Activated naive CD8-positive, alpha-beta T cell treated with anti-CD3 and anti-CD28 coated beads, Interleukin-2, amount 10 ng/mL, durations not matched to agents 7 days and 5 days (primary cell): ENCODE measurements at regions not wholly inside any gene's neighbourhood (a gene's known extent, or its start where the extent isn't known, plus 50 kb on each side); places are given as distances from the start of the nearest gene placed in this dataset.

Experiments used
- ATAC-seq: fragments of 150-1000 bp; cut with Tn5 transposase; one replicate; pipeline ENCODE4 v1.10.0; 2021; ENCODE audit warnings: low read depth, moderate library complexity
- POLR2A ChIA-PET: fragments of 350-600 bp; sonication (Branson Sonifier 250); formaldehyde crosslinking; loops from one replicate; lab custom pipeline; 2021; ENCODE audit warnings: antibody characterized with exemption; lab: Charles Lee
- DNase-seq: peaks from one replicate; pipeline ENCODE4 v3.0.0; 2021
- H3K27ac Mint-ChIP-seq: one replicate; pipeline ENCODE4 v1.8.0; 2022; ENCODE audit warnings: mild to moderate bottlenecking, mixed read lengths
- H3K27me3 Mint-ChIP-seq: one replicate; pipeline ENCODE4 v1.8.0; 2022; ENCODE audit warnings: mild to moderate bottlenecking, moderate library complexity, mixed read lengths
- H3K36me3 Mint-ChIP-seq: one replicate; pipeline ENCODE4 v1.8.0; 2021; ENCODE audit warnings: mild to moderate bottlenecking, mixed read lengths
- H3K4me1 Mint-ChIP-seq: one replicate; pipeline ENCODE4 v1.8.0; 2021; ENCODE audit warnings: mixed read lengths
- H3K4me3 Mint-ChIP-seq: one replicate; pipeline ENCODE4 v1.8.0; 2022; ENCODE audit warnings: mild to moderate bottlenecking, moderate library complexity, mixed read lengths
- H3K9me3 Mint-ChIP-seq: one replicate; pipeline ENCODE4 v1.8.0; 2021; ENCODE audit warnings: mixed read lengths

DNA sequence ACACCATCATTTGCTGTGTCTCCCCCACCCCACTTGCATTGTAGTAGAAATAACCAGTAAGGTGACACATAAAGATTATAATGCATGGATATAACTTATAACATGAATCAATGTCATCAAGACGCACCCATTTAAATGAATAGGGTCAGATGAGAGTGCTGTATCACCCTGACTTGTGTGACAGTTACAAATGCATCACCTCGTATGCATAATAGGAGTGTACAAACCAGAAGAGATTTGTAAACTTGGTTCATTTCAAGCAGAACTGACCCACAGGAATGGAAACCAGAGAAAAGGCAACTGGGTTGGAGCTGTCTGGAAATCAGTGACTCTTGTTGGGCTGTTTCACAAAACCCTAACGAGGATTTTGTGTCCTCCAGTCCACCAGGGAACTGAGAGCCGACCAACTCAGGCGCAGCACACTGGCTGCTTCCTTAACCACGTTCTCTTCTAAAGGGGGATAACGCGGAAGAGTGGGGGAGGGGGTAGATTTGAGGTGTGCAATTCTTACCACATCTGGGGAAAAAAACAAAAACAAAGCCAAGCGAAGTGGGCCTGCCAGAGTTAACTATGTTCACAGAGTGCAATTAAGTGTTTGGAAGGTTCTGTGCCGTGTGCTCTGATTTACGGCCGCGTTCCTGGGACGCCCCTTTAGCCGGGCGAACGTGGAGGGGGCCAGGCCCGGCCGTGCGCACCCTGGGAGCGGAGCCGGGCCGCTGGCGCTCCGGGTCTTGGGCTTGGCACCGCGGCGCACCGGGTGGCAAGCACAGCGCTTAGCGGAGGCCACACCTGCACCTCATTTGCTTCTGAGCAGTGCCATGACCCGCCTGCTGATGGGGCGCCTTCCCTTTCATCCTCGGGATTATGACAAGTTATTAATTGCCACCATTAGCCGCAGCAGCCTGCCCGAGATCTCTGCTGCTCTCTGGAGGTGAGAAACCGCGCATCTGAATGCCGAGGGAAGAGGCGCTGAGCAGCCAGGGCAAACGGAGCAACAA, 248.8 kb upstream of the FOXD3 start:
- Mint-ChIP-seq H3K9me3 (peaks cover 5% of the 10 kb centered on the region), H3K27ac (no peak overlapping the region), H3K27me3 (peaks cover 36% of the 10 kb centered on the region), H3K4me3 (no peak overlapping the region), H3K36me3 (no peaks in the 10 kb centered on the region), H3K4me1 (no peaks in the 10 kb centered on the region)
- POLR2A ChIA-PET, result no interaction called here
- DNase-seq (no peak), ATAC-seq (no peak)

DNA sequence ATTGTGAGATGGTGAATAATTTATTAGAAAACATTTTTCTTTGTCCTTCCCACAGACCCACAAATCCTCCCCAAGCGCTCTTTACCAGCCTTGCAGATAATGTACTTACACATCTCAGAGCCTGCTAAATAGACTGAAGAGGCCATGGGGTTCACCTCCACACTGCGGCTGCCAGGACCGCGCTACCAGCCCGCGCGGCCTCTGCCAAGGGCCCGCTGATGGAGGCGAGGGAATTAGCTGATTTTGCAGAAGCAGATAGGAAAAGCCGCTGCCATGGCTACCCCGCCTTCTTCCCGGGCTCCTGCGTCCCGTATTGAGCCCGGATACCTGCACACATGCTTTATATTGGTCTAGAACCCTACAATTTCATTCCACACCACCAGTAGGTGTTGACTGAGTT, 248.0 kb upstream of the FOXD3 start:
- H3K27ac Mint-ChIP-seq, result no peak overlapping the region
- H3K4me1 Mint-ChIP-seq, result no peaks in the 10 kb centered on the region
- no peak for DNase-seq
- no peak for ATAC-seq
- peaks cover 5% of the 10 kb centered on the region for H3K9me3 Mint-ChIP-seq
- no peak overlapping the region for H3K4me3 Mint-ChIP-seq
- H3K27me3 Mint-ChIP-seq, result peaks cover 36% of the 10 kb centered on the region
- H3K36me3 Mint-ChIP-seq, result no peaks in the 10 kb centered on the region
- POLR2A ChIA-PET, result no interaction called here

DNA sequence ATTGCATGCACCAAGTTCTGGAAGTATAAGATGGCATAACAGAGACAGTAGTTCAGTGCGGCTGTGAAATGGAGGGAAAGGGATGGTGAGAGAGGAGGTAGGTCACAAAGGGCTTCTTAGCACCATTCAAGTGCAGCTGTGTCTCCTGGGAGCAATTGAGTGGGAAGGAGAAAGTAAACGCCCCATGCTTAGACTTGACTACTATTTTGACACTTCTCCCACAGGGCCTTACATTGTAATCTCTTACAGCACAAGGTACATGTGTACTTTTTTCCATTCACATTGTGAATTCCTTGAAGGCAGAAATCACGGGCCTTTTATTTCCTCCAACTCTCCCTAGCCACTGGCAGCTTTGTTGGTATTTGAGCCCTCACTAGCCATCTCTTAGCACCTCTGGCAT, 239.6 kb upstream of the FOXD3 start:
- Mint-ChIP-seq H3K36me3 (no peaks in the 10 kb centered on the region), H3K27me3 (no peaks in the 10 kb centered on the region), H3K4me3 (no peak overlapping the region), H3K27ac (no peak overlapping the region), H3K9me3 (no peaks in the 10 kb centered on the region), H3K4me1 (no peaks in the 10 kb centered on the region)
- ATAC-seq (no peak), DNase-seq (no peak)
- POLR2A ChIA-PET, result no interaction called here

DNA sequence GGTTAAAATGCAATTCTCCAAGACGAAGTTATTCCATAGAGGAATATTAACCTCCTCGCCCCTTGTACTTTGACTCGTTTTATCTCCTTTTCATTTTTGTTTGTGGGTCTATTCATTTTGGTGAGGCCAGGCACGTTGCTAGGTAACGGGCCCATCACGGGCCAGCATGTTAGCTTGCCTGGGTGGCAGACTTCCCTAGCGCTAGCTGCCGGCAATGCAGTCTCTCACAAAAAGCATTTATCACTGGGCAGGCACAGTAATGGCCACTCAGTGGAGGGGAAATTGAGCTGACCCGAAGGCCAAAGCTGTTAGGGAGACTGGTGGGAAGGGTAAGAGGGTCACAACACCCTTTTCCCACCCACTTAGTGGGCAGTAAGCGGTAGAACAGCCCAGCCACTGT, 234.4 kb upstream of the FOXD3 start:
- no peak for ATAC-seq
- H3K36me3 Mint-ChIP-seq, result no peaks in the 10 kb centered on the region
- no peaks in the 10 kb centered on the region for H3K4me1 Mint-ChIP-seq
- no peak for DNase-seq
- no peak overlapping the region for H3K4me3 Mint-ChIP-seq
- no peaks in the 10 kb centered on the region for H3K9me3 Mint-ChIP-seq
- H3K27me3 Mint-ChIP-seq, result peaks cover 11% of the 10 kb centered on the region
- H3K27ac Mint-ChIP-seq, result no peak overlapping the region
- POLR2A ChIA-PET, result no interaction called here

DNA sequence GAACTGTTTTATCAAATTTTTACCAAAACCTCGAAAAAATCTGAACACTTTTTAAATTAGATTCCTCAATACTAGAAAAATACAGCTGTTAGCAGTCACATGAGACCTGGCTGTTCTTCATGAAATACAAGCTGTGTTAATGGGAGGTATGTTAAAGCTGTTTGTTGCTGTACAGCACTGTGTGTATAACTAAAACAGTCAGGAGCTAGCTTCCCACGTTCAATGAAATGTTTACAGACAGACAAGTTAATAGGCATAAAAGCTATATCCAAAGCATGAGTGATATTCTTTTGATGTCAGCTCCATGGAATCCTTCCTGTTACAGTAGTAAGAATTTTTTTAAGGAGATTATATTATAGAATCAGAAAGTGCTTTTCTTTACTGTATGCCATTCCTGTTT, 223.2 kb upstream of the FOXD3 start:
- no peak overlapping the region for H3K27ac Mint-ChIP-seq
- POLR2A ChIA-PET, result no interaction called here
- no peaks in the 10 kb centered on the region for H3K36me3 Mint-ChIP-seq
- DNase-seq (no peak), ATAC-seq (no peak)
- H3K4me1 Mint-ChIP-seq, result no peaks in the 10 kb centered on the region
- H3K27me3 Mint-ChIP-seq, result peaks cover 4% of the 10 kb centered on the region
- H3K9me3 Mint-ChIP-seq, result no peaks in the 10 kb centered on the region
- no peak overlapping the region for H3K4me3 Mint-ChIP-seq

DNA sequence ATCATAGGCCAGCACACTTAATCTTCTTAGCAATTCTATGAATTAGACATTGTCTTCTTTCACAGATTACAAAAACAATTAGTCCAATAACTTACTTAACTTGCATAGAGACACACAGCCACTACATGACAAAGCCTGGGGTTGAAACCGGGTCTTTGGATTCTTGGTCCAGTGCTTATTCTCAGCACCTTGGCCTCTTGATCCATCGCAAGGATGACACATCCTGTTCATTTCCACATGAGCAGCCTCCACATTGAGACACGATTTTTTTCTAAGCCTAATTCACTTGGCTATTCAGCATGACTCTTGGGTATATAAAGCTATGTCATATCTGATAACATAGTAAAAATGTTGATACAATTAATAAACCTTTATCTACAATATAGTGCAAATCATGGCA, 221.0 kb upstream of the FOXD3 start:
- no peak overlapping the region for H3K4me3 Mint-ChIP-seq
- H3K36me3 Mint-ChIP-seq, result no peaks in the 10 kb centered on the region
- H3K9me3 Mint-ChIP-seq, result no peaks in the 10 kb centered on the region
- peaks cover 7% of the 10 kb centered on the region for H3K27me3 Mint-ChIP-seq
- POLR2A ChIA-PET, result no interaction called here
- ATAC-seq, result no peak
- H3K4me1 Mint-ChIP-seq, result no peaks in the 10 kb centered on the region
- no peak for DNase-seq
- H3K27ac Mint-ChIP-seq, result no peak overlapping the region

DNA sequence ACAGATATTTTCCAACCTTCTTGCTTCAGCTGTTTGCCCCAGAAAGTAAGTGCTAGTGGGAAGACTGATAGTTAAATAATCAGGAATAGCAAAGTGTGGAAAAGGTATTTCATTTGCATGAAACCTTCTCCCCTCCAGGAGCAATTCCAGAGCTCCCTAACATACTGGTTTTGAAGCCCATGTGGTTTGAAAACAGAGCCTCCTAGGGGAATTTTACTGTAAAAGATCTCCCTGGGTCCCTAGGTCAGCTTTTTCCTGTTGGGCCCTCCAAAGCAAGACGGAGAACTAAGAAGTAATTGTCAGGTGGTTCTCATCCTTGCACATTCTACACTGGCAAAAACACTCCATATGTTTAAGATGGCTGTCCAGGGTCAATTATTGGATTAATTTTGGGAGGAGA, 218.7 kb upstream of the FOXD3 start:
- H3K36me3 Mint-ChIP-seq, result no peaks in the 10 kb centered on the region
- no peak for ATAC-seq
- DNase-seq, result no peak
- no peak overlapping the region for H3K27ac Mint-ChIP-seq
- H3K9me3 Mint-ChIP-seq, result no peaks in the 10 kb centered on the region
- peaks cover 7% of the 10 kb centered on the region for H3K27me3 Mint-ChIP-seq
- H3K4me3 Mint-ChIP-seq, result no peak overlapping the region
- no peaks in the 10 kb centered on the region for H3K4me1 Mint-ChIP-seq
- POLR2A ChIA-PET, result no interaction called here

DNA sequence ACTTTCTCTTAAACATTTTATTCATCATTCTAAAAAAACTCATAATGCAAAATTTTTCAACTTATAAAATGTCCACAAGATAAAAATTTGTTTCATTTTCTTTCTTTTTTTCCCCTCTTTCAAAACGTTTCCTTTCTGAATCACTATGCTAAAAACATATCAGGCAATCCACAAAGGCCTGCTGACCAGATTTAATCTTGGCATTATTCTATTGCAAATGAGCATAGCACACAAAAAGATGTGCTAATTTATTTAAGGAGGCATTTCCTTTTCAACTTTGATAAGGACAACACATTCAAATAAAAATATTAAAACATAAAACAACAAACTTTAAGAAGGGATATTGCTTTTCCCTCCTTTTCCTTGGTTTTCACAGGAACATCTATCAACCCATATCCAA, 215.3 kb upstream of the FOXD3 start:
- Mint-ChIP-seq H3K4me1 (no peaks in the 10 kb centered on the region), H3K36me3 (no peaks in the 10 kb centered on the region), H3K27ac (no peak overlapping the region), H3K27me3 (peaks cover 8% of the 10 kb centered on the region), H3K9me3 (no peaks in the 10 kb centered on the region), H3K4me3 (no peak overlapping the region)
- ATAC-seq, result no peak
- no peak for DNase-seq
- POLR2A ChIA-PET, result no interaction called here

DNA sequence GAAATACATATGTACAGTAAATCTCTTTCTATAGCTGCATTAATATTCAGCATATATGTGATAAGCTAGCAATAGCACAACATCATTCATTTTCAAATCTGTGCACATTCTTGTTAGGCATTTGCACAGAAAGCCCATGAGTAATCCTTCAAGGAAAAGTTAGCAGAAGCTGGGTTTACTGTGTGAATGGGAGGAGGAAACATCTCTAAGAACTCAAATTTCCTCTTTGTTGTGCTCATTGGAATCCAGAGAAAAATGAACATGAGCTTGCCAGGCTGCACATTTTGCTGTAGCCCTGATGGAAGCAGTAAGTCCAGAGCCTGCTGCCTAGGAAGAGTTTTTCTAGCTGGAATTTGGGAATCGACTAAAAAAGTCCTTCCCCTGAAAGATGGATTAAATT, 214.2 kb upstream of the FOXD3 start:
- no peaks in the 10 kb centered on the region for H3K4me1 Mint-ChIP-seq
- H3K27ac Mint-ChIP-seq, result no peak overlapping the region
- no peak for ATAC-seq

DNA sequence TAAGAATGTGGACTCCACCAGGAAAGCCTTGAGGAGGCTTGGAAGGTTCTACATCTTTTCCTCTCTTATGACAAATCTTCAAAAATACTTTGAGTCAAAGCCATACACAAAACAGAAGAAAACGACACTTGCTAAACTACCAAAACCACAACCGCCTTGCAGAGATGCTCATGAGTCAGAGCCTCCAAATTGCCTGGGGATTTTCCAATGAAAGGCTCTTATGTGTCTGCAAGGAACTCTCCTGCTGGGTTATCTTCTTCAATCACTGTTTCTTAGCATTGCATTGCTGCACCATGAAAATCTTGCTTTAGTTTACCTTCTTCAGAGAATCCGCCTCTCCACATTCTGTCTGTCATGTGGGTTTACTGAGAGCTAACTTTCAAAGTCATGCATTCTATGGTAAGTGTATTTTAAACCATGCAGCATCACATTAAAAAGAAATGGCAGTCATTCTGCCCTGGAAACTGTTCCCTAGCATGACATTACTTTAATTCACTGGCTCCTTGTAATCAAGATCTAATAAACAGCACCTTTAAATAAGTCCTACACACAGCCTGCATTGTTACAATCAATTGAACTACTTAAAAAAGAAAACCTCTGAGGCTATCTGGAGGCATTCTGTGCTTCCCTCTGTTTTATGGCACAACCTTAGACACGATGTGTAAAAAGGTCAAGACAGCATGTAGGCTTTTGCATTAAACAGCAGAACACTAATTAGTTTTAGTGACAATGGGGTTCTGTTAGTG, 210.0 kb upstream of the FOXD3 start:
- no peak for ATAC-seq

More for the DNA sequence above, 214.2 kb upstream of the FOXD3 start:
- POLR2A ChIA-PET, result no interaction called here
- H3K4me3 Mint-ChIP-seq, result no peak overlapping the region
- no peaks in the 10 kb centered on the region for H3K36me3 Mint-ChIP-seq
- no peaks in the 10 kb centered on the region for H3K9me3 Mint-ChIP-seq
- DNase-seq, result no peak
- peaks cover 8% of the 10 kb centered on the region for H3K27me3 Mint-ChIP-seq

DNA sequence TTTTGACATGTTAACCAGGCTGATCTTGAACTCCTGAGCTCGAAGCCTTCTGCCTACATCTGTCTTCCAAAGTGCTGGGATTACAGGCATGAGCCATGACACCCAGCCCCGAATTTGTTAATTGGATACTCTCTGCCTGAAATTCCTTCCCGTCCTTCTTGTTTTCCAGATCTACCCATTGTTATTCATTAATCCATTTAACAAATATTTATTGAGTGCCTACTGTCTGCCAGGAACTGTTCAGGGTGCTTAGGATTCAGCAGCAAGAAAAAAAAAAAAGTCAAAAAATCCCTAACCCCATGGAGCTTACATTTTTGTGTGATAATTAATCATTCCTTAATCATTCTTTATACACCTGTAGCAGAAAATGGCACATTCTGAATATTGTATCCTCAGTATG, 206.8 kb upstream of the FOXD3 start:
- Mint-ChIP-seq H3K9me3 (no peaks in the 10 kb centered on the region), H3K27me3 (peaks cover 6% of the 10 kb centered on the region), H3K4me1 (no peaks in the 10 kb centered on the region), H3K36me3 (no peaks in the 10 kb centered on the region), H3K27ac (no peak overlapping the region), H3K4me3 (no peak overlapping the region)
- no peak for ATAC-seq
- no peak for DNase-seq
- POLR2A ChIA-PET, result no interaction called here

More for the DNA sequence above, 210.0 kb upstream of the FOXD3 start:
- Mint-ChIP-seq H3K36me3 (no peaks in the 10 kb centered on the region), H3K27ac (no peak overlapping the region), H3K4me3 (no peak overlapping the region), H3K4me1 (no peaks in the 10 kb centered on the region), H3K27me3 (peaks cover 11% of the 10 kb centered on the region), H3K9me3 (no peaks in the 10 kb centered on the region)
- no peak for DNase-seq
- POLR2A ChIA-PET, result no interaction called here

DNA sequence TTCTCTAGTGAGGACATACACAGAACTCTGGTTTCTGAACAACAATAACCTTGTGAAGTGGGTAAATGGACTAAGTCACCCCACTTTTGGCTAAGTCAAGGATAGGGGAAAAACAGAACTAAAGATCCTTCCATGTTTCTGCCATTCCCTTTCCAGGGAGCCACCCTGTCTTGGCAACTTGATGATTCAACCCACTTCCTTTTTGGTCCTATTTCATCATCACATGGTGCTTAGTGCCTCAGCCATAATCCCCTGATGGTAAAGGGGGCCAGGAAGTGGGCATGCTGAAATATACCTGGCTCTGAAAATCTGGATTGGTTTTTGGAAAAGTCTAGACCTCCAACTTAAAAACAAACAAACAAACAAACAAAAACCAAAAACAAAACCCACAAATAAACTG, 206.4 kb upstream of the FOXD3 start:
- H3K4me1 Mint-ChIP-seq, result no peaks in the 10 kb centered on the region
- H3K27ac Mint-ChIP-seq, result no peak overlapping the region
- DNase-seq (no peak), ATAC-seq (no peak)
- POLR2A ChIA-PET, result interaction anchor here (0.6 kb wide), 1 partner anchor 440 kb away, joined by 3 read pairs; no protein-coding TSS in a partner anchor
- H3K36me3 Mint-ChIP-seq, result no peaks in the 10 kb centered on the region
- H3K27me3 Mint-ChIP-seq, result peaks cover 6% of the 10 kb centered on the region
- H3K4me3 Mint-ChIP-seq, result no peak overlapping the region
- no peaks in the 10 kb centered on the region for H3K9me3 Mint-ChIP-seq

DNA sequence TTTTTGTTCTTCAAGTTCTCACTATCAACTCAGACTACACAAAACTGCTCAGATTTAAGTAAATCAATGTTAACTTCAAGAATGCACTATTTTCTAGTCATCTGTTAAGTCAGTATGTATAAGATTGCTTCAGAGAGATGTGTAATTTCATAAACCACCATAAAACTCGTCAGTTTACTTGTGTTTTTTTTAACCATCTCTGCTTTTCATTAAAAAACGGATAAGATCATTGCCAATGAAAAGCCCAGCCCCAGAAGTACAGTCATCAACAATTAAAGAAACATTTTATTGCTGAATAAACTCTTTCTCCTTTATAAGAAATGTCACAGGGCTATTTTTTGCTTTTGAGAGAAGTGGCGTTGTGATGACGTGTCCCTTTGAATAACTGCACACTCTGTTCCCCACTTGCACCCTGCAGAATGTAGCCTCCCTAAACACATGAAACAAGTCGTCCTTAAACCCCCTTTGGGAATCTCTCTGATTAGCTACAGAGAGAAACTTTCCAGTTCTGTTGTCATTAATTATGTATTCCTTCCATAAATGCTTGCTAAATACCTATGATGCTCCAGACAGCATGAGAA, 202.7 kb upstream of the FOXD3 start:
- Mint-ChIP-seq H3K27ac (no peak overlapping the region), H3K9me3 (no peaks in the 10 kb centered on the region), H3K27me3 (peaks cover 8% of the 10 kb centered on the region), H3K36me3 (no peaks in the 10 kb centered on the region), H3K4me3 (no peak overlapping the region), H3K4me1 (no peaks in the 10 kb centered on the region)
- POLR2A ChIA-PET, result no interaction called here
- DNase-seq, result no peak
- no peak for ATAC-seq
